Astrocyte of the cerebellum (primary cell): ENCODE measurements at regions not wholly inside any gene's neighbourhood (a gene's known extent, or its start where the extent isn't known, plus 50 kb on each side); places are given as distances from the start of the nearest gene placed in this dataset.

Experiments
- DNase-seq: peaks from one replicate; pipeline ENCODE4 v3.0.0-alpha.2; 2011; ENCODE audit warnings: low read depth
- H3K4me3 ChIP-seq: 2 replicates; pipeline ENCODE4 v1.5.1; 2011; ENCODE audit warnings: mild to moderate bottlenecking, low read depth, low read length, moderate library complexity
- CTCF ChIP-seq: IDR thresholded peaks from 2 replicates; pipeline ENCODE4 v1.5.1; 2012; ENCODE audit warnings: low read length, low read depth, moderate library complexity, mild to moderate bottlenecking; ENCODE audit errors: missing control alignments
- in situ Hi-C: cut with HindIII; loops from 2 replicates; pipeline ENCODE4 v1.10.0; 2017; ENCODE audit warnings: low sequenced_read_pairs

- no peak overlapping the region for H3K4me3 ChIP-seq
- DNase-seq: no peak
- TF ChIP-seq CTCF: no peak
- in situ Hi-C loops: no loop called here
These were observed 203.0 kb downstream of the EPM2A start for GRCh38 chr6:145532361-145532760.

GRCh38 chr6:145534989-145535388 lies 200.3 kb downstream of the EPM2A start:
- in situ Hi-C loops: no loop called here
- TF ChIP-seq CTCF: no peak
- DNase-seq: no peak
- H3K4me3 ChIP-seq: no peak overlapping the region

GRCh38 chr6:145538989-145539388 lies 196.3 kb downstream of the EPM2A start:
- H3K4me3 ChIP-seq: no peak overlapping the region
- no peak for DNase-seq
- in situ Hi-C loops: no loop called here
- no peak for TF ChIP-seq CTCF

- no peak for TF ChIP-seq CTCF
- DNase-seq: no peak
- in situ Hi-C loops: no loop called here
- H3K4me3 ChIP-seq: no peak overlapping the region
These were observed 195.5 kb downstream of the EPM2A start for GRCh38 chr6:145539831-145540230.

- in situ Hi-C loops: no loop called here
- TF ChIP-seq CTCF: no peak
- DNase-seq: no peak
- no peak overlapping the region for H3K4me3 ChIP-seq
These were observed 194.6 kb downstream of the EPM2A start for GRCh38 chr6:145540741-145541140.

- in situ Hi-C loops: no loop called here
- no peak for TF ChIP-seq CTCF
- DNase-seq: peak; percentile 86
- no peak overlapping the region for H3K4me3 ChIP-seq
These were observed 191.3 kb downstream of the EPM2A start for GRCh38 chr6:145544041-145544440.

- in situ Hi-C loops: no loop called here
- no peak for TF ChIP-seq CTCF
These were observed 190.8 kb downstream of the EPM2A start for GRCh38 chr6:145544514-145544913.

More at GRCh38 chr6:145544514-145544913, 190.8 kb downstream of the EPM2A start:
- H3K4me3 ChIP-seq: no peak overlapping the region
- DNase-seq: no peak
